CD8-positive, alpha-beta memory T cell (primary cell): ENCODE measurements at regions not wholly inside any gene's neighbourhood (a gene's known extent, or its start where the extent isn't known, plus 50 kb on each side); places are given as distances from the start of the nearest gene placed in this dataset.
"Not testable (repeated sequence)": the region's sequence is repeated elsewhere in the genome, so short reads cannot be mapped to it uniquely, and the experiment has no call there.

Experiments used
- CTCF ChIA-PET: fragments of 350-600 bp; sonication (Branson Sonifier 250); formaldehyde crosslinking; loops from one replicate; lab custom pipeline; 2021; ENCODE audit warnings: antibody characterized with exemption; lab: Charles Lee
- POLR2A ChIA-PET: fragments of 350-600 bp; sonication (Branson Sonifier 250); formaldehyde crosslinking; loops from one replicate; lab custom pipeline; 2021; ENCODE audit warnings: antibody characterized with exemption; lab: Charles Lee
- DNase-seq, 5 donors: peaks; one replicate each; pipeline versions ENCODE4 v3.0.0 to v3.0.0-alpha.2; 2020 to 2022; ENCODE audit warnings: mixed read lengths in 1 of 5
- H3K27ac ChIP-seq: one replicate; pipeline ENCODE4 v1.7.0; 2013; ENCODE audit warnings: low read depth, mild to moderate bottlenecking, low read length, moderate library complexity
- H3K27me3 ChIP-seq: 2 replicates; pipeline ENCODE4 v1.7.0; 2013; ENCODE audit warnings: low read length, mild to moderate bottlenecking; ENCODE audit not compliant: insufficient read depth, poor library complexity, severe bottlenecking
- H3K36me3 ChIP-seq: 2 replicates; pipeline ENCODE4 v1.7.0; 2013; ENCODE audit warnings: mild to moderate bottlenecking, low read length, moderate library complexity; ENCODE audit not compliant: insufficient read depth
- H3K4me1 ChIP-seq: 2 replicates; pipeline ENCODE4 v1.7.0; 2013; ENCODE audit warnings: mild to moderate bottlenecking, low read length, moderate library complexity; ENCODE audit not compliant: insufficient read depth
- H3K4me3 ChIP-seq: 2 replicates; pipeline ENCODE4 v1.7.0; 2013; ENCODE audit warnings: mild to moderate bottlenecking, low read length
- H3K9me3 ChIP-seq: 2 replicates; pipeline ENCODE4 v1.7.0; 2013; ENCODE audit warnings: mild to moderate bottlenecking, low read length
- H3K27ac Mint-ChIP-seq, 8 donors: one replicate each; pipeline ENCODE4 v1.8.0; 2020 to 2021; ENCODE audit warnings: mixed read lengths in 8 of 8, mild to moderate bottlenecking in 6 of 8, inconsistent platforms in 3 of 8, moderate library complexity in 3 of 8
- H3K27me3 Mint-ChIP-seq, 2 donors: one replicate each; pipeline ENCODE4 v1.8.0; 2020 to 2021; ENCODE audit warnings: mixed read lengths in 2 of 2, mild to moderate bottlenecking in 1 of 2, moderate library complexity in 1 of 2
- H3K36me3 Mint-ChIP-seq, 3 donors: one replicate each; pipeline ENCODE4 v1.8.0; 2020 to 2021; ENCODE audit warnings: mixed read lengths in 3 of 3, inconsistent platforms in 1 of 3, mild to moderate bottlenecking in 1 of 3
- H3K4me1 Mint-ChIP-seq, 3 donors: one replicate each; pipeline ENCODE4 v1.8.0; 2020 to 2021; ENCODE audit warnings: mixed read lengths in 3 of 3, inconsistent platforms in 1 of 3, mild to moderate bottlenecking in 1 of 3
- H3K4me3 Mint-ChIP-seq, 7 donors: one replicate each; pipeline ENCODE4 v1.8.0; 2020 to 2021; ENCODE audit warnings: mixed read lengths in 7 of 7, mild to moderate bottlenecking in 6 of 7, moderate library complexity in 4 of 7, inconsistent platforms in 2 of 7
- H3K9me3 Mint-ChIP-seq, 5 donors: one replicate each; pipeline ENCODE4 v1.8.0; 2020 to 2022; ENCODE audit warnings: mixed read lengths in 5 of 5, mild to moderate bottlenecking in 3 of 5, moderate library complexity in 2 of 5, inconsistent platforms in 1 of 5

- no peaks in the 10 kb centered on the region for H3K4me1 ChIP-seq
- no peaks in the 10 kb centered on the region for H3K36me3 ChIP-seq
- no peaks in the 10 kb centered on the region for H3K4me1 Mint-ChIP-seq
- DNase-seq = no peak
- no peaks in the 10 kb centered on the region for H3K36me3 Mint-ChIP-seq
- H3K27me3 ChIP-seq = no peaks in the 10 kb centered on the region
- no peak overlapping the region for H3K27ac Mint-ChIP-seq
- H3K4me3 ChIP-seq = no peak overlapping the region
- peaks cover 6 to 17% (median 10%) of the 10 kb centered on the region in 5 donors for H3K9me3 Mint-ChIP-seq
- ChIA-PET CTCF (interaction anchor here (2.3 kb wide), 1 partner anchor 16 kb away, joined by 5 read pairs; no protein-coding TSS in a partner anchor), POLR2A (no interaction called here)
- H3K9me3 ChIP-seq = no peaks in the 10 kb centered on the region
- no peak overlapping the region for H3K4me3 Mint-ChIP-seq
- H3K27me3 Mint-ChIP-seq = peaks cover 0 to 1% of the 10 kb centered on the region in 2 donors
- H3K27ac ChIP-seq = no peak overlapping the region
Observed at GRCh38 chr4:170697045-170697444, 607.3 kb upstream of the AADAT start.

- POLR2A ChIA-PET = no interaction called here
- no peaks in the 10 kb centered on the region for H3K4me1 Mint-ChIP-seq
- H3K9me3 Mint-ChIP-seq = peaks cover 3 to 16% (median 9%) of the 10 kb centered on the region in 5 donors
Observed at GRCh38 chr4:170691168-170691567, 601.4 kb upstream of the AADAT start.

GRCh38 chr4:170687751-170688150 lies 598.0 kb upstream of the AADAT start:
- H3K36me3 ChIP-seq = no peaks in the 10 kb centered on the region
- H3K9me3 ChIP-seq = no peaks in the 10 kb centered on the region
- no peaks in the 10 kb centered on the region for H3K27me3 ChIP-seq
- peaks cover 0 to 12% (median 5%) of the 10 kb centered on the region in 5 donors for H3K9me3 Mint-ChIP-seq
- ChIA-PET CTCF (interaction anchor here (1.3 kb wide), 1 partner anchor 12 kb away, joined by 3 read pairs; no protein-coding TSS in a partner anchor), POLR2A (no interaction called here)
- H3K36me3 Mint-ChIP-seq = no peaks in the 10 kb centered on the region
- peaks cover 0 to 2% of the 10 kb centered on the region in 2 donors for H3K27me3 Mint-ChIP-seq
- H3K4me3 ChIP-seq = no peak overlapping the region
- no peak overlapping the region for H3K4me3 Mint-ChIP-seq
- H3K27ac Mint-ChIP-seq = no peak overlapping the region
- H3K4me1 ChIP-seq = no peaks in the 10 kb centered on the region
- DNase-seq = no peak
- no peak overlapping the region for H3K27ac ChIP-seq
- H3K4me1 Mint-ChIP-seq = no peaks in the 10 kb centered on the region

More at GRCh38 chr4:170691168-170691567, 601.4 kb upstream of the AADAT start:
- no peaks in the 10 kb centered on the region for H3K36me3 ChIP-seq
- no peaks in the 10 kb centered on the region for H3K9me3 ChIP-seq
- H3K4me1 ChIP-seq = no peaks in the 10 kb centered on the region
- CTCF ChIA-PET = no interaction called here
- no peak for DNase-seq
- Mint-ChIP-seq H3K27ac (no peak overlapping the region), H3K27me3 (peaks cover 0 to 3% of the 10 kb centered on the region in 2 donors), H3K36me3 (no peaks in the 10 kb centered on the region), H3K4me3 (no peak overlapping the region)
- H3K27ac ChIP-seq = no peak overlapping the region
- H3K4me3 ChIP-seq = no peak overlapping the region
- no peaks in the 10 kb centered on the region for H3K27me3 ChIP-seq

- H3K4me3 Mint-ChIP-seq, H3K36me3 Mint-ChIP-seq, H3K4me1 Mint-ChIP-seq, H3K27ac Mint-ChIP-seq, H3K36me3 ChIP-seq, H3K4me1 ChIP-seq, H3K4me3 ChIP-seq, DNase-seq, H3K9me3 Mint-ChIP-seq, H3K27me3 Mint-ChIP-seq, H3K27ac ChIP-seq, H3K27me3 ChIP-seq, CTCF ChIA-PET, H3K9me3 ChIP-seq, POLR2A ChIA-PET: not testable (repeated sequence)
Observed at GRCh38 chr4:170685701-170686100, 595.9 kb upstream of the AADAT start.

DNA sequence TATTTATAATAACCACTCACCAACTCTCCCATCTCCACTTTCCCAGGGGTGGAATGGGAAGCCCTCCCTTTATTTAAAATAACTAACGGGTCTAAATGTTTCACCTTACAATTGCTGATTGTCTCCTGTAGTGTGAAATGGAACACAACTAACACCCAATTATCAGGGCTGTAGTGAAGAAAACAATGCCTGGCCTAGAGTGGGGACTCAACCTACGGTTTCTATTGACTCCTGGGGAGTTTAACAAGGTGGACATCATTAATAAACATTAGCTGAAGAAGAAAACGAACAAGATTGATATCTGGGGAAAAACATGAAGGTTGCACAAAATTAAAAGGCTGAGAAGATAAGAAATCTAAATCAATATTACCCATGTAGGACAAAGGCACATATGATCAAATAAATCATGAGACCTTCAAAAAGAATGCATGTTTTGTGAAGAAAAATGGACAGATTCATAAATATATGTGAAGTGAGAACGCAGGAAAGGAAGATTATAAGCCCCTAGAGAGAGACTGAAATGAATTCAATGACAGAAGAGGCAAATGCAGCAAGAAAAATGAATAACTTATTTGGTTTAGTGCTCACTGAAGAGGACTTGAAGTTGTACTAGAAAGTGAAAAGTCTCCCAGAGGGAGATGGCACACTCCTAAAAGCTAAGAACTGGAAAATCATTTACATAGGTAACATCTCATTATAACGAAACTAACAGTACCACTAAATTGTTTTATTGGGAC lies 593.0 kb upstream of the AADAT start:
- H3K4me1 Mint-ChIP-seq = no peaks in the 10 kb centered on the region

DNA sequence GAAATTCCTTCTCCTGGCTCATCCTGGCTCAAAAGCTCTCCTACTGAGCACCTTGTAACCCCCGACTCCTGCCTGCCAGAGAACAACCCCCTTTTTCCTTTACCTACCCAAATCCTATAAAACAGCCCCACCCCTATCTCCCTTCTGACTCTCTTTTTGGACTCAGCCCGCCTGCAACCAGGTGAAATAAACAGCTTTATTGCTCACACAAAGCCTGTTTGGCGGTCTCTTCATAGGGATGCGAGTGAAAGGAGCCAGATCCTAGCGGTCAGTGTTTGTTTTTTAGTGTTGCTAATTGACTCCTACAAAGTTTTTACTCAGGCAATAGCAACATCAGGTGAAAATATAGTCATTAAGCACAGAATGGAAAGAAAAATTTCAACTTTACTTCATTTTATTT lies 592.3 kb upstream of the AADAT start:
- H3K4me1 ChIP-seq, H3K4me3 ChIP-seq, DNase-seq, H3K27ac ChIP-seq, H3K36me3 ChIP-seq, CTCF ChIA-PET, H3K9me3 ChIP-seq, H3K4me3 Mint-ChIP-seq, H3K4me1 Mint-ChIP-seq, H3K27me3 ChIP-seq, H3K27me3 Mint-ChIP-seq, POLR2A ChIA-PET, H3K27ac Mint-ChIP-seq, H3K36me3 Mint-ChIP-seq: not testable (repeated sequence)
- peaks cover 2 to 12% (median 8%) of the 10 kb centered on the region in 5 donors for H3K9me3 Mint-ChIP-seq

More for the DNA sequence above, 593.0 kb upstream of the AADAT start:
- Histone ChIP-seq H3K9me3 (no peaks in the 10 kb centered on the region), H3K36me3 (no peaks in the 10 kb centered on the region), H3K27me3 (no peaks in the 10 kb centered on the region), H3K27ac (no peak overlapping the region), H3K4me1 (no peaks in the 10 kb centered on the region), H3K4me3 (no peak overlapping the region)
- POLR2A ChIA-PET = no interaction called here
- Mint-ChIP-seq H3K27me3 (no peaks in the 10 kb centered on the region), H3K27ac (no peak overlapping the region), H3K36me3 (no peaks in the 10 kb centered on the region), H3K4me3 (no peak overlapping the region), H3K9me3 (peaks cover 2 to 12% (median 8%) of the 10 kb centered on the region in 5 donors)
- no peak for DNase-seq
- CTCF ChIA-PET = no interaction called here

- H3K4me1 ChIP-seq = no peaks in the 10 kb centered on the region
- DNase-seq = no peak
- CTCF ChIA-PET = no interaction called here
- POLR2A ChIA-PET = no interaction called here
- H3K4me3 Mint-ChIP-seq = no peak overlapping the region
- H3K4me3 ChIP-seq = no peak overlapping the region
- no peaks in the 10 kb centered on the region for H3K36me3 ChIP-seq
- peaks cover 5 to 15% (median 10%) of the 10 kb centered on the region in 5 donors for H3K9me3 Mint-ChIP-seq
- H3K36me3 Mint-ChIP-seq = no peaks in the 10 kb centered on the region
- no peaks in the 10 kb centered on the region for H3K27me3 ChIP-seq
- H3K9me3 ChIP-seq = no peaks in the 10 kb centered on the region
- no peaks in the 10 kb centered on the region for H3K4me1 Mint-ChIP-seq
- no peak overlapping the region for H3K27ac Mint-ChIP-seq
- H3K27me3 Mint-ChIP-seq = no peaks in the 10 kb centered on the region
- H3K27ac ChIP-seq = no peak overlapping the region
Observed at GRCh38 chr4:170675568-170676262, 586.0 kb upstream of the AADAT start.

GRCh38 chr4:170674176-170674575 lies 584.4 kb upstream of the AADAT start:
- Histone ChIP-seq H3K27me3 (no peaks in the 10 kb centered on the region), H3K4me1 (no peaks in the 10 kb centered on the region), H3K9me3 (no peaks in the 10 kb centered on the region), H3K36me3 (no peaks in the 10 kb centered on the region), H3K27ac (no peak overlapping the region), H3K4me3 (no peak overlapping the region)
- H3K9me3 Mint-ChIP-seq = peaks cover 5 to 15% (median 11%) of the 10 kb centered on the region in 5 donors
- DNase-seq = no peak
- H3K27ac Mint-ChIP-seq = no peak overlapping the region
- no peaks in the 10 kb centered on the region for H3K27me3 Mint-ChIP-seq
- ChIA-PET POLR2A (no interaction called here), CTCF (no interaction called here)
- H3K4me3 Mint-ChIP-seq = no peak overlapping the region
- H3K36me3 Mint-ChIP-seq = no peaks in the 10 kb centered on the region
- H3K4me1 Mint-ChIP-seq = no peaks in the 10 kb centered on the region
